ENCODE measurements at regions not wholly inside any gene's neighbourhood (a gene's known extent, or its start where the extent isn't known, plus 50 kb on each side); places are given as distances from the start of the nearest gene placed in this dataset.

DNA sequence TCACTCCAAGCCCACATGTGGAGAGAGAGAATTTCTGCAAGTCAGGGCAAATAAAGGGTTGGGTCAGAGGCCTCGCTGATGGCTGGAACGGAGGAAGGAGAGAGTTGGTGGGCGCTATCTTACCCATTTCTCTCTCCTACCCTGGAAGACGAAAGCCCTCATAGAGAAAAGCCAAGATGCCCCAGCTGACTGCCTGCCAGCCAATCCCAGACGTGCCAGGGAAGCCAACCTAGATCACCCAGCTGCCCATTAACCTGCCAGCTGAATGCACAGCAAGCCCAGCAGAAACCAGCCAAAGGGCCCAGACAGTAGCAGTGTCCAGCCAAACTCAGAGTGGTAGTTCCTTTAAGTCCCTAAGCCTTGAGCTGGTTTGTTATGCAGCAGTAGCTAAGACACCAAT lies 167.0 kb upstream of the ZNF507 start:
- 0% methylated on average over 3 of the region's 5 CpGs for WGBS (ENCODE audit: low lambda C conversion rate)
- Histone ChIP-seq H2AFZ (ENCODE audit: low read length) (no peak overlapping the region), H4K20me1 (ENCODE audit: insufficient read depth, low read length) (no peaks in the 10 kb centered on the region), H3K27ac (ENCODE audit: extremely low read length, insufficient read depth, low read length) (no peak overlapping the region), H3K9ac (ENCODE audit: insufficient read depth, low read depth, low read length) (no peak overlapping the region), H3K79me2 (ENCODE audit: insufficient read depth, low read length) (no peaks in the 10 kb centered on the region), H3K4me2 (ENCODE audit: low read depth, low read length) (no peak overlapping the region), H3K9me3 (ENCODE audit: low read length) (no peaks in the 10 kb centered on the region), H3K27me3 (ENCODE audit: control insufficient read depth in 1 of 2, insufficient read depth in 2 of 2, low read length in 2 of 2) (no peaks in the 10 kb centered on the region; a peak in 1 of 5 replicates), H3K4me3 (replicated peaks in 1 of 3; ENCODE audit: insufficient read depth in 1 of 3, low read depth in 2 of 3, low read length in 3 of 3) (no peak overlapping the region), H3K4me1 (ENCODE audit: insufficient read depth, low read length) (no peaks in the 10 kb centered on the region), H3K36me3 (replicated peaks in 1 of 2; ENCODE audit: control insufficient read depth in 1 of 2, insufficient read depth in 2 of 2, low read length in 2 of 2) (no peaks in the 10 kb centered on the region)
- ATAC-seq (no peak), DNase-seq (ENCODE audit: low spot score) (no peak), FAIRE-seq (no peak)
- CTCF ChIA-PET (ENCODE audit: low intra/inter-chr PET ratio, low total read pairs): no interaction called here
- TF ChIP-seq ZNF235 (CRISPR knock-in tag; IDR thresholded peaks at IDR 0.05; ENCODE audit: borderline replicate concordance) (no peak), ZNF766 (CRISPR knock-in tag; IDR thresholded peaks at IDR 0.05; ENCODE audit: borderline replicate concordance) (no peak), ZFP62 (CRISPR knock-in tag; IDR thresholded peaks at IDR 0.05) (no peak), ZNF652 (CRISPR knock-in tag; IDR thresholded peaks at IDR 0.05; ENCODE audit: borderline replicate concordance, low read depth) (no peak), PRDM15 (CRISPR knock-in tag; IDR thresholded peaks at IDR 0.05) (no peak), ZNF292 (CRISPR knock-in tag; IDR thresholded peaks at IDR 0.05; ENCODE audit: borderline replicate concordance, low read depth) (no peak), TBP (CRISPR knock-in tag; IDR thresholded peaks at IDR 0.05) (no peak), CSRNP1 (CRISPR knock-in tag; IDR thresholded peaks at IDR 0.05) (no peak)
- TF ChIP-seq, protein P1, sequence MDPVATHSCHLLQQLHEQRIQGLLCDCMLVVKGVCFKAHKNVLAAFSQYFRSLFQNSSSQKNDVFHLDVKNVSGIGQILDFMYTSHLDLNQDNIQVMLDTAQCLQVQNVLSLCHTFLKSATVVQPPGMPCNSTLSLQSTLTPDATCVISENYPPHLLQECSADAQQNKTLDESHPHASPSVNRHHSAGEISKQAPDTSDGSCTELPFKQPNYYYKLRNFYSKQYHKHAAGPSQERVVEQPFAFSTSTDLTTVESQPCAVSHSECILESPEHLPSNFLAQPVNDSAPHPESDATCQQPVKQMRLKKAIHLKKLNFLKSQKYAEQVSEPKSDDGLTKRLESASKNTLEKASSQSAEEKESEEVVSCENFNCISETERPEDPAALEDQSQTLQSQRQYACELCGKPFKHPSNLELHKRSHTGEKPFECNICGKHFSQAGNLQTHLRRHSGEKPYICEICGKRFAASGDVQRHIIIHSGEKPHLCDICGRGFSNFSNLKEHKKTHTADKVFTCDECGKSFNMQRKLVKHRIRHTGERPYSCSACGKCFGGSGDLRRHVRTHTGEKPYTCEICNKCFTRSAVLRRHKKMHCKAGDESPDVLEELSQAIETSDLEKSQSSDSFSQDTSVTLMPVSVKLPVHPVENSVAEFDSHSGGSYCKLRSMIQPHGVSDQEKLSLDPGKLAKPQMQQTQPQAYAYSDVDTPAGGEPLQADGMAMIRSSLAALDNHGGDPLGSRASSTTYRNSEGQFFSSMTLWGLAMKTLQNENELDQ (CRISPR knock-in tag; IDR thresholded peaks at IDR 0.05; ENCODE audit: borderline replicate concordance): no peak
- POLR2A ChIA-PET: no interaction called here
- BruUV-seq (replicated peaks): no TSS peak
- in situ Hi-C loops (cut with HindIII; ENCODE audit: extremely low pct_ligation_motif_present, low pct_unique_long_range_greater_than_20kb) (no loop called here), intact Hi-C loops (cut with micrococcal nuclease; ENCODE audit: unreplicated experiment) (no loop called here)

Measured in HepG2 (cell line).